Erythroblast (primary cell): ENCODE measurements at regions not wholly inside any gene's neighbourhood (a gene's known extent, or its start where the extent isn't known, plus 50 kb on each side); places are given as distances from the start of the nearest gene placed in this dataset.
A peak's percentile ranks its signal among the peaks of the same experiment; 100 is the strongest.

Experiments used
- DNase-seq, 2 experiments: peaks; one replicate each; lab custom pipeline; 2025; lab: John Stamatoyannopoulos, UW
- GATA1 ChIP-seq: IDR thresholded peaks from 2 replicates; pipeline ENCODE4 v1.6.1; 2011; ENCODE audit warnings: low read depth, mild to moderate bottlenecking, control low read depth, low read length, moderate library complexity
- POLR2A ChIP-seq: IDR thresholded peaks from 2 replicates; pipeline ENCODE4 v1.6.1; 2011; ENCODE audit warnings: mild to moderate bottlenecking, low read length

GRCh38 chr10:58951746-58952145, 224.7 kb upstream of the PHYHIPL start:
- no peak for DNase-seq
- no peak for TF ChIP-seq GATA1
- no peak for TF ChIP-seq POLR2A

- TF ChIP-seq GATA1 (no peak), POLR2A (no peak)
- no peak for DNase-seq
Measured at GRCh38 chr10:58952162-58952601, 224.3 kb upstream of the PHYHIPL start.

GRCh38 chr10:58952747-58953466, 223.5 kb upstream of the PHYHIPL start:
- TF ChIP-seq GATA1 (no peak), POLR2A (no peak)
- DNase-seq, result peak; percentile 3 to 30

GRCh38 chr10:58954178-58954577, 222.3 kb upstream of the PHYHIPL start:
- DNase-seq, result no peak
- no peak for TF ChIP-seq GATA1
- no peak for TF ChIP-seq POLR2A

- TF ChIP-seq POLR2A (no peak), GATA1 (no peak)
Measured at GRCh38 chr10:58955615-58956014, 220.8 kb upstream of the PHYHIPL start.

GRCh38 chr10:58956926-58957325, 219.5 kb upstream of the PHYHIPL start:
- TF ChIP-seq POLR2A, result no peak
- no peak for TF ChIP-seq GATA1
- DNase-seq, result no peak

More at GRCh38 chr10:58955615-58956014, 220.8 kb upstream of the PHYHIPL start:
- DNase-seq, result no peak

- TF ChIP-seq GATA1, result no peak
- no peak for DNase-seq
Measured at GRCh38 chr10:58957517-58957916, 218.9 kb upstream of the PHYHIPL start.

- peak in 1 of 2 experiments; percentile 7 for DNase-seq
- TF ChIP-seq POLR2A (no peak), GATA1 (no peak)
Measured at GRCh38 chr10:58963101-58963534, 213.3 kb upstream of the PHYHIPL start.

- no peak for DNase-seq
- no peak for TF ChIP-seq POLR2A
- TF ChIP-seq GATA1, result no peak
Measured at GRCh38 chr10:58963723-58964124, 212.7 kb upstream of the PHYHIPL start.

- TF ChIP-seq POLR2A, result no peak
- DNase-seq, result no peak
Measured at GRCh38 chr10:58965855-58966254, 210.6 kb upstream of the PHYHIPL start.

GRCh38 chr10:58967551-58968388, 208.7 kb upstream of the PHYHIPL start:
- TF ChIP-seq GATA1, result no peak
- TF ChIP-seq POLR2A, result no peak
- DNase-seq, result no peak

GRCh38 chr10:58968389-58968755, 208.1 kb upstream of the PHYHIPL start:
- no peak for DNase-seq
- TF ChIP-seq POLR2A (no peak), GATA1 (no peak)

- DNase-seq, result no peak
- TF ChIP-seq POLR2A, result no peak
Measured at GRCh38 chr10:58969576-58969975, 206.9 kb upstream of the PHYHIPL start.

- DNase-seq, result no peak
- TF ChIP-seq POLR2A (no peak), GATA1 (no peak)
Measured at GRCh38 chr10:58970160-58970915, 206.1 kb upstream of the PHYHIPL start.
